Dendritic cell treated with granulocyte-macrophage colony-stimulating factor and Interleukin-4, amounts not matched to agents 40 ng/mL and 50 ng/mL, for 4 days (primary cell): ENCODE measurements at regions not wholly inside any gene's neighbourhood (a gene's known extent, or its start where the extent isn't known, plus 50 kb on each side); places are given as distances from the start of the nearest gene placed in this dataset.

Source experiments
- H3K27ac Mint-ChIP-seq: one replicate; pipeline ENCODE4 v1.8.0; 2022; ENCODE audit warnings: mild to moderate bottlenecking, mixed read lengths
- H3K27me3 Mint-ChIP-seq: one replicate; pipeline ENCODE4 v1.8.0; 2022; ENCODE audit warnings: mild to moderate bottlenecking, mixed read lengths
- H3K36me3 Mint-ChIP-seq: one replicate; pipeline ENCODE4 v1.8.0; 2022; ENCODE audit warnings: low read depth, mixed read lengths
- H3K4me1 Mint-ChIP-seq: one replicate; pipeline ENCODE4 v1.8.0; 2022; ENCODE audit warnings: low read depth, mixed read lengths
- H3K4me3 Mint-ChIP-seq: one replicate; pipeline ENCODE4 v1.8.0; 2022; ENCODE audit warnings: mild to moderate bottlenecking, moderate library complexity, mixed read lengths
- H3K9me3 Mint-ChIP-seq: one replicate; pipeline ENCODE4 v1.8.0; 2022; ENCODE audit warnings: mixed read lengths
- intact Hi-C: fragments of 100-400 bp; cut with micrococcal nuclease; formaldehyde crosslinking; loops from one replicate; pipeline ENCODE4 v1.15.0; 2022

- Mint-ChIP-seq H3K4me1 (no peaks in the 10 kb centered on the region), H3K9me3 (no peaks in the 10 kb centered on the region), H3K27me3 (no peaks in the 10 kb centered on the region), H3K27ac (no peak overlapping the region), H3K4me3 (no peak overlapping the region), H3K36me3 (no peaks in the 10 kb centered on the region)
- intact Hi-C loops, result no loop called here
These were observed 190.0 kb upstream of the BMP2 start for GRCh38 chr20:6577451-6577850.

- intact Hi-C loops, result no loop called here
- H3K9me3 Mint-ChIP-seq, result no peaks in the 10 kb centered on the region
These were observed 190.8 kb upstream of the BMP2 start for GRCh38 chr20:6576726-6577125.

GRCh38 chr20:6575912-6576401 lies 191.5 kb upstream of the BMP2 start:
- intact Hi-C loops, result no loop called here
- Mint-ChIP-seq H3K27ac (no peak overlapping the region), H3K9me3 (no peaks in the 10 kb centered on the region), H3K27me3 (no peaks in the 10 kb centered on the region), H3K4me1 (no peaks in the 10 kb centered on the region), H3K36me3 (no peaks in the 10 kb centered on the region), H3K4me3 (no peak overlapping the region)

More at GRCh38 chr20:6576726-6577125, 190.8 kb upstream of the BMP2 start:
- no peaks in the 10 kb centered on the region for H3K27me3 Mint-ChIP-seq
- H3K36me3 Mint-ChIP-seq, result no peaks in the 10 kb centered on the region
- H3K4me1 Mint-ChIP-seq, result no peaks in the 10 kb centered on the region
- H3K27ac Mint-ChIP-seq, result no peak overlapping the region
- no peak overlapping the region for H3K4me3 Mint-ChIP-seq

- Mint-ChIP-seq H3K36me3 (no peaks in the 10 kb centered on the region), H3K9me3 (no peaks in the 10 kb centered on the region), H3K4me1 (no peaks in the 10 kb centered on the region), H3K27ac (no peak overlapping the region), H3K4me3 (no peak overlapping the region), H3K27me3 (no peaks in the 10 kb centered on the region)
- intact Hi-C loops, result no loop called here
These were observed 200.7 kb upstream of the BMP2 start for GRCh38 chr20:6566821-6567220.

GRCh38 chr20:6562111-6562510 lies 205.4 kb upstream of the BMP2 start:
- no peaks in the 10 kb centered on the region for H3K9me3 Mint-ChIP-seq
- H3K27me3 Mint-ChIP-seq, result peaks cover 2% of the 10 kb centered on the region
- H3K4me3 Mint-ChIP-seq, result no peak overlapping the region
- H3K27ac Mint-ChIP-seq, result no peak overlapping the region
- intact Hi-C loops, result no loop called here
- no peaks in the 10 kb centered on the region for H3K4me1 Mint-ChIP-seq
- no peaks in the 10 kb centered on the region for H3K36me3 Mint-ChIP-seq

- Mint-ChIP-seq H3K36me3 (no peaks in the 10 kb centered on the region), H3K27ac (no peak overlapping the region), H3K9me3 (no peaks in the 10 kb centered on the region), H3K27me3 (peaks cover 2% of the 10 kb centered on the region), H3K4me1 (no peaks in the 10 kb centered on the region), H3K4me3 (no peak overlapping the region)
- intact Hi-C loops, result no loop called here
These were observed 206.5 kb upstream of the BMP2 start for GRCh38 chr20:6560978-6561377.

GRCh38 chr20:6559791-6560190 lies 207.7 kb upstream of the BMP2 start:
- Mint-ChIP-seq H3K4me3 (no peak overlapping the region), H3K9me3 (no peaks in the 10 kb centered on the region), H3K36me3 (no peaks in the 10 kb centered on the region), H3K27ac (no peak overlapping the region), H3K4me1 (no peaks in the 10 kb centered on the region), H3K27me3 (peaks cover 2% of the 10 kb centered on the region)
- intact Hi-C loops, result no loop called here

- Mint-ChIP-seq H3K4me1 (no peaks in the 10 kb centered on the region), H3K9me3 (no peaks in the 10 kb centered on the region), H3K36me3 (no peaks in the 10 kb centered on the region), H3K4me3 (no peak overlapping the region), H3K27me3 (peaks cover 2% of the 10 kb centered on the region), H3K27ac (no peak overlapping the region)
- intact Hi-C loops, result no loop called here
These were observed 209.1 kb upstream of the BMP2 start for GRCh38 chr20:6558341-6558740.

- Mint-ChIP-seq H3K4me1 (no peaks in the 10 kb centered on the region), H3K9me3 (no peaks in the 10 kb centered on the region), H3K36me3 (no peaks in the 10 kb centered on the region), H3K27me3 (no peaks in the 10 kb centered on the region), H3K27ac (no peak overlapping the region), H3K4me3 (no peak overlapping the region)
- intact Hi-C loops, result no loop called here
These were observed 233.6 kb upstream of the BMP2 start for GRCh38 chr20:6533761-6534479.

- Mint-ChIP-seq H3K4me1 (no peaks in the 10 kb centered on the region), H3K36me3 (no peaks in the 10 kb centered on the region), H3K9me3 (no peaks in the 10 kb centered on the region), H3K27ac (no peak overlapping the region), H3K4me3 (no peak overlapping the region), H3K27me3 (no peaks in the 10 kb centered on the region)
- intact Hi-C loops, result no loop called here
These were observed 234.1 kb upstream of the BMP2 start for GRCh38 chr20:6533351-6533750.

- Mint-ChIP-seq H3K27ac (no peak overlapping the region), H3K27me3 (no peaks in the 10 kb centered on the region), H3K9me3 (peaks cover 1% of the 10 kb centered on the region), H3K4me1 (no peaks in the 10 kb centered on the region), H3K36me3 (no peaks in the 10 kb centered on the region), H3K4me3 (no peak overlapping the region)
- intact Hi-C loops, result no loop called here
These were observed 236.6 kb upstream of the BMP2 start for GRCh38 chr20:6530779-6531315.

GRCh38 chr20:6530254-6530653 lies 237.2 kb upstream of the BMP2 start:
- H3K27ac Mint-ChIP-seq, result no peak overlapping the region
- intact Hi-C loops, result no loop called here
- H3K4me1 Mint-ChIP-seq, result no peaks in the 10 kb centered on the region
- H3K27me3 Mint-ChIP-seq, result no peaks in the 10 kb centered on the region
- no peak overlapping the region for H3K4me3 Mint-ChIP-seq
- peaks cover 7% of the 10 kb centered on the region for H3K9me3 Mint-ChIP-seq
- no peaks in the 10 kb centered on the region for H3K36me3 Mint-ChIP-seq

GRCh38 chr20:6525447-6526303 lies 241.8 kb upstream of the BMP2 start:
- Mint-ChIP-seq H3K4me1 (no peaks in the 10 kb centered on the region), H3K9me3 (peaks cover 34% of the 10 kb centered on the region), H3K36me3 (no peaks in the 10 kb centered on the region), H3K4me3 (no peak overlapping the region), H3K27me3 (no peaks in the 10 kb centered on the region), H3K27ac (no peak overlapping the region)
- intact Hi-C loops, result no loop called here

- H3K27ac Mint-ChIP-seq, result no peak overlapping the region
These were observed 243.2 kb upstream of the BMP2 start for GRCh38 chr20:6524305-6524704.

More at GRCh38 chr20:6524305-6524704, 243.2 kb upstream of the BMP2 start:
- intact Hi-C loops, result no loop called here
- H3K36me3 Mint-ChIP-seq, result no peaks in the 10 kb centered on the region
- no peaks in the 10 kb centered on the region for H3K4me1 Mint-ChIP-seq
- peaks cover 45% of the 10 kb centered on the region for H3K9me3 Mint-ChIP-seq
- no peak overlapping the region for H3K4me3 Mint-ChIP-seq
- H3K27me3 Mint-ChIP-seq, result no peaks in the 10 kb centered on the region
